Ishikawa (cell line): ENCODE measurements at regions not wholly inside any gene's neighbourhood (a gene's known extent, or its start where the extent isn't known, plus 50 kb on each side); places are given as distances from the start of the nearest gene placed in this dataset.

Experiments used
- CEBPB ChIP-seq: IDR thresholded peaks from 2 replicates; pipeline ENCODE4 v1.6.1; 2012
- CREB1 ChIP-seq: IDR thresholded peaks from 2 replicates; pipeline ENCODE4 v1.6.1; 2012; ENCODE audit warnings: low read depth
- EGR1 ChIP-seq: IDR thresholded peaks from 2 replicates; pipeline ENCODE4 v1.6.1; 2012
- EP300 ChIP-seq: IDR thresholded peaks from 2 replicates; pipeline ENCODE4 v1.6.1; 2012; ENCODE audit warnings: borderline replicate concordance
- FOXM1 ChIP-seq: IDR thresholded peaks from 2 replicates; pipeline ENCODE4 v1.6.1; 2012; ENCODE audit warnings: low read depth, borderline replicate concordance
- MAX ChIP-seq: IDR thresholded peaks from 2 replicates; pipeline ENCODE4 v1.6.1; 2012
- NFIC ChIP-seq: IDR thresholded peaks from 2 replicates; pipeline ENCODE4 v1.6.1; 2012
- RAD21 ChIP-seq: IDR thresholded peaks from 2 replicates; pipeline ENCODE4 v1.6.1; 2012; ENCODE audit warnings: low read depth
- REST ChIP-seq: IDR thresholded peaks from 2 replicates; pipeline ENCODE4 v1.6.1; 2012; ENCODE audit warnings: low read depth, mild to moderate bottlenecking
- TAF1 ChIP-seq: IDR thresholded peaks from 2 replicates; pipeline ENCODE4 v1.6.1; 2012; ENCODE audit warnings: low read depth, mild to moderate bottlenecking
- TCF12 ChIP-seq: IDR thresholded peaks from 2 replicates; pipeline ENCODE4 v1.6.1; 2012; ENCODE audit warnings: low read depth
- TEAD4 ChIP-seq: IDR thresholded peaks from 2 replicates; pipeline ENCODE4 v1.6.1; 2012
- USF1 ChIP-seq: IDR thresholded peaks from 2 replicates; pipeline ENCODE4 v1.6.1; 2012
- YY1 ChIP-seq: IDR thresholded peaks from 2 replicates; pipeline ENCODE4 v1.6.1; 2012; ENCODE audit warnings: low read depth
- ZBTB7A ChIP-seq: IDR thresholded peaks from 2 replicates; pipeline ENCODE4 v1.6.1; 2012; ENCODE audit warnings: low read depth

- TF ChIP-seq TCF12 (no peak), REST (no peak), USF1 (no peak), ZBTB7A (no peak), EGR1 (no peak), YY1 (no peak), EP300 (no peak), NFIC (no peak), TAF1 (no peak), MAX (no peak), FOXM1 (no peak), RAD21 (no peak)
Measured at GRCh38 chr3:65004795-65005295, 317.0 kb upstream of the ADAMTS9 start.

- no peak for TF ChIP-seq EP300
Measured at GRCh38 chr3:65004306-65004705, 316.5 kb upstream of the ADAMTS9 start.

GRCh38 chr3:64998317-64998716 lies 310.5 kb upstream of the ADAMTS9 start:
- TF ChIP-seq RAD21, result no peak
- no peak for TF ChIP-seq REST
- no peak for TF ChIP-seq EP300
- no peak for TF ChIP-seq CREB1
- TF ChIP-seq CEBPB, result no peak
- TF ChIP-seq YY1, result no peak
- TF ChIP-seq TEAD4, result no peak
- no peak for TF ChIP-seq EGR1
- no peak for TF ChIP-seq USF1
- no peak for TF ChIP-seq MAX
- no peak for TF ChIP-seq FOXM1
- no peak for TF ChIP-seq NFIC
- TF ChIP-seq ZBTB7A, result no peak

GRCh38 chr3:64995857-64996551 lies 308.2 kb upstream of the ADAMTS9 start:
- TF ChIP-seq USF1 (no peak), ZBTB7A (no peak), CEBPB (no peak), YY1 (no peak), EP300 (no peak), NFIC (no peak), REST (no peak), RAD21 (no peak), FOXM1 (no peak)
